ENCODE measurements at regions not wholly inside any gene's neighbourhood (a gene's known extent, or its start where the extent isn't known, plus 50 kb on each side); places are given as distances from the start of the nearest gene placed in this dataset.

- no peak for TF ChIP-seq CTCF (IDR thresholded peaks at IDR 0.05)
- no peak for TF ChIP-seq POLR2A (IDR thresholded peaks at IDR 0.05)
- TF ChIP-seq EP300 (IDR thresholded peaks at IDR 0.05) = no peak
These were observed 240.6 kb upstream of the GOLIM4 start for GRCh38 chr3:168336276-168336675.

Measured in upper lobe of left lung (tissue), 4 donors.